ENCODE measurements at regions not wholly inside any gene's neighbourhood (a gene's known extent, or its start where the extent isn't known, plus 50 kb on each side); places are given as distances from the start of the nearest gene placed in this dataset.
"Not testable (repeated sequence)": the region's sequence is repeated elsewhere in the genome, so short reads cannot be mapped to it uniquely, and the experiment has no call there.

DNA sequence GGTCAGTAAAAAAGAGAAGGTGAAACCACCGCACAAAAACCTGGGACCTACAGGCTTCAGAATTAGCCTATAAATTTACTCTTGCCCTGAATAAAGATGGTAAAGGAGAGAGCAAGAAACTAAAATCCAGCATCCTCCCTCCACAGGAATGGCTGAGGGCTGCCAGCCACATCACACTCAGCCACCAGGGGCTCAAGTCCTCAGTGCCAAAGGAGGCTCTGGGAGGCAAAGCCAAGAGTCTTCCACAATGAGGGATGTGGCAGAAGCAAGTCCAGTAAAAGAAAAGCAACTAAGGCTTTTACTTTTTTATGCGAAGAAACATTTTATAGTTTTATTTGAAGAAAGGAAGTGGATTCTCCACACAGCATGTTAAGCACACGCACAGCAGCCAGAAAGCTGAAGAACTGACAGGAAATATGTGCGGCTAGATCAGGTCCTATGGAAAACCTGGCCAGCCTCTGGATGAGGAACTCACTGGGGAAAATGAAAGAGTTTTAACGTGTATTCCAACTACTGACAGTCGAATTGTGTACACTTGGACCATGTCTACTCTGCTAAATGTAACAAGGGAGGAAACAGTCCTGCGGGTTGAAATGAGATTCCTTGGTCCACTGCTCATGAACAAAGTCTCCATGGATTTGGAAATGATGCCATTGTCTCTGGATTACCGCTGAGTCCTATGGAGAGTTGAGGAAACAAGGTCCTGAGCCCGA is 219.4 kb upstream of the SSTR4 start:
- no peak for DNase-seq (ENCODE audit: low read depth in 2 of 2, low spot score in 1 of 2)

DNA sequence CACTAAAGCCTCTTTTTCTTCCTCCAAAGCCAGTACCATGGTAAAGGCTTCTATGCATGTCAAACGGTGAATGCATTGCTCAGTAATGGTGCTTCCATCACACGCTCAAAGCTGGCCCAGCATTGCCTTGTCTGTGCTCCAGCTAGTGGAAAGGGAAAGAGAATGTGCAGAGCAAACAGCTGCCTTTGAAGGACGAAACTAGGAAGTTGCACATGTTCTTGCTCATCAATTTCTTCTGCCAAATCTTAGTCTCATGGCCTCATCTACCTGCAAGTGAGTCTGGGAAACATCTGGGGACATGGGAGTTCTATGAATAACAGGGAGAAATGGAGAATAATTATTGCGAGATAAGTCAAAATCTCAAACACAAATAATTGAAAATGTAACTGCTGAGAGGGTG is 216.5 kb upstream of the SSTR4 start:
- DNase-seq (ENCODE audit: low read depth in 2 of 2, low spot score in 1 of 2), result no peak

DNA sequence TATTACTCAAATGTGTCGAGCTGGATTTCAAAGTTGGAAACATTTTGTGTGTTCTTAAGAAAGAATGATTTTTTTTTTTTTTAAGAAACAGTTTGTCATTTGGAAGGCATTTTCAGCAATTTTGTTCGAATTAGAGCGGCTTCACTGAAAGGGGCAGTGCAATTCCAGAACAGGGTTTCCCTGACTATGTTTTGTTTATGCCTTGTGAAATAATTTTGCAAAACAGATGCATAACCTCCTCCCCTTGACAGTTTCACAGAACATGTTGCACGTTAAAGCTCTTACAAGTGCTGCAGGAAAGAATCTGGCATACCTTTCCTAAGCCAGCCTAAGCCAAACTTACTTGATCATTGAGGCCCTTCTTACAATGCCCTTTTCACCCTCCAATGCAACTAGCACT is 216.0 kb upstream of the SSTR4 start:
- no peak for DNase-seq (ENCODE audit: low read depth in 2 of 2, low spot score in 1 of 2)

DNA sequence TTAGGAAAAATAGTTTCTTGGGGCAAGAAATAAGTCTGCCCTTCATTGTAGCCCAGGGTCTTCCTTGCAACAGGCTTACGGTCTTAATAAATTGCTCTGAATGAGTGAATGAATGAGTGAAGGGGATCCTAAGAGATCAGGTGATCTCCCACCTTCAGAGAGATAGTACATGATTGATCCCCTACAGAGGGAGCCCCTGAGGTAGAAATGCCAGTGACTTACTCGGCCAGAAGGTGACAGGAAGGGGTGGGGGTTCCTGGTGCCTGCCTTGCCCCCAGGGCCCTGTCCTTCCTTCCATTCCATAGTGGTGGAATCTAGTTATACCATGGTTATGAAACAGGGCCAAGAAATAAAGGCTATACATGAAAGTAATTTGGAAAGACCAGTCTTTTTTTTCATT is 215.3 kb upstream of the SSTR4 start:
- DNase-seq (ENCODE audit: low read depth in 2 of 2, low spot score in 1 of 2), result no peak

DNA sequence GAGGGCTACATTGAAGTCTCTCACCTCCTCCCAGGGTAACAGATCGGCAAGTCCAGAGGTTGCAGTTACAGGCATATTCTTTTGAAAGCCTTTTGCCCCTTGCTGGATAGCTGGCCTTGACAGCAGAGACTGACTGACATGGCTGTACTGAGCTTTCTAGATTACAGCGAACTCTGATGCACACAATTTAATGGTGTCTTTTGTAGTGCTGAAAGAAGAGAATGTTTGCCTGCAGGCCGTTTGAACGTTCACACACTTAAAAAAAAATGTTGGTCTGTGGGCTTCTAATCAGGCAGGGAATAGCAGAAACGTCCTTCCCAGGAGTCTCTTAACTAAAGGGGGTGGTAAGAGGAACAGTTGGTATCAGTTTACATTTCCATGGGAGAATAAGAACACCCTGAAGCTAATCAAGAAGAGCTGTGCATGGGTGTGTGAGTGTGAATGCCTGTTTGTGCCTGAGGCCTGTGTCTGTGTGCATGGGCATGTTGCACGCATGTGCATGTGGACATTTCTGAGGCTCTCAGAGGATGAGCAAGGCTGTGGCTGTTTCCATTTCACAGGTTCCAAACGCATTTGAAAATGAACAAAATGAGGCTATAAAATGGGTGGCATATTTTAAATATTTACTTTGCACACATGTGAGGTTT is 213.9 kb upstream of the SSTR4 start:
- no peak for DNase-seq (ENCODE audit: low read depth in 2 of 2, low spot score in 1 of 2)

DNA sequence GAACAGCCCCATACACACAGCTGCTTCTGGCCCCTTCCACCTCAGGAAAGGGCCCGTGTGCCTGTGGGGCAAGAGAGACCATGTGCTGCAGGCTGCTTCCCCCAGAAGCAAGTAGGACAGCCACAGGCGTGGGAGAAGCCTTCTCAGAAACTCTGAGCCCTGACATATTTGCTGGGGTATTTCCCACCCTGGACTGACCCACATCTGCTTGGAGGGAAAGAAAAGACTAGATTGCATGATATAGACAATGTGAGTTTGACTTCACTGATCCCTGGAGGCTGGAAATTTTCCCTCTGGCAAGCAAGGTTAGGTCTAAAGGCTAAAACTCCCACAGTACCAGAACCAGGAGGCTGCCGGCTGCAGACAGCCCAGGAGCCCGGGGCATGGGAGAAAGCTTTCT is 213.3 kb upstream of the SSTR4 start:
- DNase-seq (ENCODE audit: low read depth in 2 of 2, low spot score in 1 of 2), result no peak

DNA sequence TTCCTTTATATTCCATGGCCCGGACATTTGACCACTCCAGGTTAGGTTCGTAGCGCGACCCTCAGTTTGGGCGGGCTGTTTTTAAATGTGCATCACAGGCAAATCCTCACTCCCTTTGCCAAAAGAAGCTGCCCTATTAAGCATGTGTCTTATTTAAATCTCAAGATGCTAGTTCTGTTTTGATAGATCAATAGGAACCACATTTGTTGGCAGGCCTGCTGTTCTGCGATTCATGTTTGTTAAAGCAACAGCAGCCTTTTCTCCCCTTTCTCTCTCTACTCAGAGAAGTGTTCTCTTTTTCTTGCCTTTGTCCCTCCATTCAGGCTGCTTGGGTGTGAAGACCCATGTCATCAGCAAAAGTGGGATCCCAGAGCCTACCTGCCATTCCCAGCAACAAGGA is 212.0 kb upstream of the SSTR4 start:
- DNase-seq (ENCODE audit: low read depth in 2 of 2, low spot score in 1 of 2), result no peak

DNA sequence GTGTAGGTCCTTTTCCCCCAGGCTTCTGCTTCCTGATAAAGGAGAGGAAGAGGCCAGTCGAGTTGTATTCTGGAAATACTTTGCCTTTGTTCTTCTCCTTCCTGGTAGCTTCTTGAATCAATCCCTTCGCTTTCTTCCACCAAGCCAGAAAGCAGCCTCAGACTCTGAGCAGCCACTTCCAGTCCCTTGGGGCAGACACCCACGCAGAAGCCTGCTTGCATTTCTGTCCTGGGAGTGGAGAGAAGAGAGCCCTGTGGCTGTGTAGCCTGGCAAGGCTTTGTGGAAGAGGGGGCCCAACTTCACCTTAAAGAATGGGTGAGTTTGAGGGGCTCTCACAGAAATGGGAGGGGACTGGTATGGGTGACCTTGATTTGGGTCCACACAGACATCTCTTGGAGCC is 211.0 kb upstream of the SSTR4 start:
- no peak for DNase-seq (ENCODE audit: low read depth in 2 of 2, low spot score in 1 of 2)

DNA sequence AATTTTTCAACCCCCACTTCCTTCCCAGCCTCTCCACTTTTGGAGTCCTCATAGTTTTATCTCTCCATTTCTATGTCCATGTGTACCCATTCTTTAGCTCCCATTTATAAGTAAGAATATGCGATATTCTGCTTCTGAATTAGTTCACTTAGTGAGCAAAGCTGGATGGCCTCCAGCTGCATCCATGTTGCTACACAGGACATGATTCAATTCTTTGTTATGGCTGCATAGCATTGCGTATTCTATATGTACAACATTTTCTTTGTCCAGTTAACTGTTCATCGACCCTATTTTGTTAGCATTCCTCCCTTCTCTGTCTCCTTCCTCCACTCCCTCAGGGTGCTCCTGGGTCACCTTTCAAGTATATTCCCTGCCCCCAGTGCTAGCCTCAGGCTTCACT is 210.0 kb upstream of the SSTR4 start:
- DNase-seq (ENCODE audit: low read depth in 2 of 2, low spot score in 1 of 2), result no peak

DNA sequence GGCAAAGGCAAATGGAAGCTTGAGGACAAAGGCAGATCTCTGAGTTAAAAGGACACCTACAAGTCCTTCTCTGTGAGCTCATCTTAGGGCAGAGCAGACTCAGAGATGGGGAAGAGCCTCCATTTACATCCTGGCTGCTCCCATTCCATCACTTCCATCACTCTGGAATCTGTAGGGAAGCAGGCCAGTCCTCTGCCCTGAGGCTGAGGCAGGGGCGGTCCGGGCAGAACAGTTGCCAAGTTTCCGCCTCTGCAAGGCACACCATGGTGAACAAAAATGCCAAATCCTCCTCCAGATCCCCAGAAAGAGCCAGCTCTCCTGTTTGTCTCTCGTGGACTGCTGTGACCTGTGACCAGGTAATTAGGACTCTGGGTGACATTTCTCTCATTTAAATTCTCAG is 209.6 kb upstream of the SSTR4 start:
- no peak for DNase-seq (ENCODE audit: low read depth in 2 of 2, low spot score in 1 of 2)

DNA sequence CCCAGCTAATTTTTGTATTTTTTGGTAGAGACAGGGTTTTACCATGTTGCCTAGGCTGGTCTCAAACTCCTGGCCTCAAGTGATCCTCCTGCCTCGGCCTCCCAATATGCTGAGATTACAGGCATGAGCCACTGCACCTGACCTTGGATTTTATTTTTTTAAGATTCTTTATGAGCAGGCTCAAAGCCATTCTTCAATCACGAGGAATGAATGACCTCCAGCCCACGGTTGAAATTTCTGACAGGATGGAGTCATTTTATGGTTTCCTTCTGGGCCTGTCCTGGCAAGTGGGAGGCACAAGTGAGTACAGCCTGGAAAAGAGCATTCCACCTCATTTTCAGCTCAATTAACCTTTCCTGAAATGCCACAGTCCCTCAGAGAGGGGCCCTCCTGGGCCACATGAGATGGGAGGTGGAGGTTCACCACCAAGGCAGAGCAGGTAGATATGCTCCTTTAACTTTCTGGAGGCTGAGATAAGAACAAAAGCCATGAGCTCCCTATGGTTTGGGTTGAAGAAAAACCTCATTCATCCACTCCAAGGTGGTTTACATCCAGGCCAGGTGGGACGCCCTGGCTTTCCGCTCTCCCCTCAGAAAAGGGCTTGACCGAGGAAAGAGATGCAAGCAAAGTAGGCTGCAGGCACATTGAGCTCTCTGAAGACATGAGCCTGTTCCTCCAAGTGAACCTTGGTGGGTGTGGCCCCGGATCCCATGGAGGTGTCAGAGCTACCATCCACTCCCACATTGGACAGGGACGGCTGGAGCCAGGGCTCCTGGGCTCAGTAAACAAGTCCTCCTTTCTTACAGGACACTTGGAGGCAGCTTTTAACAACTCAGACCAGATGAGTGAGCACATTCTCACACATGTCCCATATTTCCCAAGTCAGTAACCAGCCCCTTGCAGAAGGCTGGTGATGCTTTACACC is 208.5 kb upstream of the SSTR4 start:
- no peak for DNase-seq (ENCODE audit: low read depth in 2 of 2, low spot score in 1 of 2)

DNA sequence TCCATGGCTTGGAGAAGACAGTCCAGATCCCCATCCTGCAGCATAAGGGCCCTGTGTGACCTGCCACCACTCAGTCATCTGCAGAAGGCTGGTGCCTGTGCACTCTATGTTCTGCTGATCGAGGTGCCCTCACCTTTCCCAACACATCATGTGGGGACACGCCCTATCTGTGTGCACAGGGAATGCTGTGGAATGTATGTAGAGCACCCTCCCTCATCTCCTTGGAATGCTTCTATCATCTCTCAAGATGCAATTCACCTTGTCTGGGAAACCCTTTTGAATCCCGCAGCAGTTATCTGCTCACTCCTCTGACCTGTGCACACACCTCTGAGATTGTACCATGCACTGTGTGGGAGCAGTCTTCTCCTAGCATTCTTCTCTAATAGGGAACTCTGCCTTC is 207.2 kb upstream of the SSTR4 start:
- DNase-seq (ENCODE audit: low read depth in 2 of 2, low spot score in 1 of 2), result no peak

DNA sequence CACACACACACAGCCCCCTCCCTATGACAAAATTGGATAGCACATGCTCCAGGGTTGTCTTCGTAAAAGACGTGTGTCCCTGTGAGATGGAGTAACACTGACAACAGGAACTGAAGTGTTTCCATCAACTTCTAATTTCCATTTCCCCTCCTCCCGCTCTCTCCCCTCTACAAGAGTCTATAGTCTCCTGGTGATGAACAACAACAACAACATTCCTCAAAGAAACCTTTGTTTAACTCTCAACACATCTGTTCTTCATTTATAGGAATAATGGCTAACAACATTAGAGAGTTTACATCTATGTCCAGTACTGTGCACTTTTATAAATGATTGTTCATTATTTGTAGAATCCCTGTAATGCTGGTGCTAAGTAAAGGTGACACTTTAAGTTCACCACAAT is 205.8 kb upstream of the SSTR4 start:
- no peak for DNase-seq (ENCODE audit: low read depth in 2 of 2, low spot score in 1 of 2)

DNA sequence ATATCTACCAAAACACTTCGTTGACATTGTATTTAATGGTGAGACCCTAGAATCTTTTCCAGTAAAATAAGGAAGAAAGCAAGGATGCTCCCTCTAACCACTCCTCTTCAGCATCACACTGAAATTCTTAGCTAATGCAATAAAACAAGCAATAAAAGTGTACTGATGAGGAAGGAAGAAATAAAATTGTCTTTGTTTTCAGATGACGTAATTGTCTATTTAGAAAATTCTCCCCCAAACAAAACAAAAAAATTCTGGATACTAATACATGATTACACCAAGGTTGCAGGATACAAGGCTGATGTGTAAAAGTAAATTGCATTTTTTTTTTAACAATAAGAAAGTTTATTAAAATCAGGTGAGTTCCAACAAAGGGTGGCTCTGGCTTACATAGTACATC is 205.0 kb upstream of the SSTR4 start:
- no peak for DNase-seq (ENCODE audit: low read depth in 2 of 2, low spot score in 1 of 2)

DNA sequence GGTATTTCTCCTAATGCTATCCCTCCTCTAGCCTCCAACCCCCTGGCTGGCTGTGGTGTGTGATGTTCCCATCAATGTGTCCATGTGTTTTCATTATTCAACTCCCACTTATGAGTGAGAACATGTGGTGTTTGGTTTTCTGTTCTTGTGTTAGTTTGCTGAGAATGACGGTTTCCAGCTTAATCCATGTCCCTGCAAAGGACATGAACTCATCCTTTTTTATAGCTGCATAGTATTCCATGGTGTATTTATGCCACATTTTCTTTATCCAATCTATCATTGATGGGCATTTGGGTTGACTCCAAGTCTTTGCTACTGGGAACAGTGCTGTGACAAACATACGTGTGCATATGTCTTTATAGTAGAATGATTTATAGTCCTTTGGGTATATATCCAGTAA is 204.4 kb upstream of the SSTR4 start:
- DNase-seq (ENCODE audit: low read depth in 2 of 2, low spot score in 1 of 2), result not testable (repeated sequence)

DNA sequence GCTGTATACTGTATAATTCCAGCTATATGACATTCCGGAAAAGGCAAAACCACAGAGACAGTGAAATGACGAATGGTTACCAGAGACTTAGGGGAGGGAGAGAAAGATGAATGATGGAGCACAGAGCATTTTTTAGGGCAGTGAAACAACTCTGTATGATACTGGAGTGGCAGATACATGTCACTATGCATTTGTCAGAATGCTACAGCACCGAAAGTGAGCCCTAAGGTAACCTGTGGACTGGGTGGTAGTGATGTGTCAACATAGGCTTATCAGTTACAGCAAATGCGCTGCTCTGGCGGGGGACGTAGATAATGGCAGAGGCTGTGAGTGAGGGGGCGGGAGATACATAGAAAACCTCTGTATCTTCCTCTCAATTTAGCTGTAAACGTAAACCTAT is 201.3 kb upstream of the SSTR4 start:
- DNase-seq (ENCODE audit: low read depth in 2 of 2, low spot score in 1 of 2), result no peak

DNA sequence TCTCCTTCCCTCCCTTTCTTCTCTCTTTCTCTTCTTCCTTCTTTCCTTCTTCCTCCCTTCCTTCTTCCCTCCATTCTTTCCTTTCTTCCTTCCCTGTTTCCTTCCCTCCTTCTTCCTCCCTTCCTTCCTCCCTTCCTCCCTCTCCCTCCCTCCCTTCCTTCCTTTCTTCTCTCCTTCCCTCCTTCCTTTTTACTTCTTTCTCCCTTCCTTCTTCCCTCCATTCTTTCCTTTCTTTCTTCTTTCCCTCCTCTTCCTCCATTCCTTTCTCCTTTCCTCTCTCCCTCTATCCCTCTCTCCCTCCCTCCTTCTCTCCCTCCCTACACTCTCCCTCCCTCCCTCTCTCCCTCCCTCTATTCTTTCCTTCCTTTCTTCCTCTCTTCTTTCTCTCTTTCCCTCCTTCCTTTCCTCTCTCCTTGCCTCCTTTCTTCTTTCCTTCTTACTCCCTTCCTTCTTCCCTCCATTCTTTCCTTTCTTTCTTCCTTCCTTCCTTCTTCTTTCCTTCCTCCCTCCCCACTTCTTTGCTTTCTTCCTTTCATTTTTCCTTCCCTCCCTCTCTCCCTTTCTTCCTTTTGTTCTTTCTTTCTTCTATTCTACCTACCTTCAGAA is 200.4 kb upstream of the SSTR4 start:
- DNase-seq (ENCODE audit: low read depth in 2 of 2, low spot score in 1 of 2), result no peak

DNA sequence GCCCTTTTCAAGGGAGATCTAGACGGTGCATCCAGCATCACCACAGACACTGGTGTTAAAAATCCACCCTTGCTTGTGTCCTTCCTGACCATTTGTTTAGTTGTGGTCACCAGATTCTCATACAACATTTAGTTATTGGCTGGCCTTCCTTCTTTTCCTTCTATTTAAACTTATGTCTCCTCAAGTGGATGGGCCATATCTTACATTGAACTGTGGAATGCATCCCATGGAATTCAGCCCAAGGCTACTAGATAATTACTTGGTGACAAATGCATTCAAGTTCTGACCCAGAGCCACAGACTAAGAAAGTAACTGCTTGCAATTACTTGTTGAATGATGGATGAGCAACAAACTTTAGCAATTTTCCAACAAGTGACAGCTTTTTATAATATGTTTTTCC is 198.9 kb upstream of the SSTR4 start:
- DNase-seq (ENCODE audit: low read depth in 2 of 2, low spot score in 1 of 2), result no peak

DNA sequence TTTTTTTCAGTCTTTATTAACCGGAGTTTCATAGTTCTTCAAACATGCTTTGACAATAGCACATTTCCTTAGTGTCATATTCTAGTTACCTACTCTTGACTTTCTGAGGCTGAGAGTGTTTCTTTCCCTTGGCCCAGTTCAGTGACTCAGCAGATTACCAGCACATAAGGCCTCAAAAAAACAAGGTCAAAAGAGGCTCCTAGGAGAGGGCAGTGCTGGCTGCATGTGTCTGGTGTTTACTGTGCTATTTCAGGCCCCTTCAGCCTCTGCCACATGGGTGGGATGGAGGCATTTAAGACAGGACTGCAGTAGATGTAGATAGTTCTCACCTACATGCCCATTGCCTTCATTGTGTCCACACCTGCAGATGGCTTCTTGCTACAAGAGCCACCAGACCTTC is 198.2 kb upstream of the SSTR4 start:
- DNase-seq (ENCODE audit: low read depth in 2 of 2, low spot score in 1 of 2), result no peak

DNA sequence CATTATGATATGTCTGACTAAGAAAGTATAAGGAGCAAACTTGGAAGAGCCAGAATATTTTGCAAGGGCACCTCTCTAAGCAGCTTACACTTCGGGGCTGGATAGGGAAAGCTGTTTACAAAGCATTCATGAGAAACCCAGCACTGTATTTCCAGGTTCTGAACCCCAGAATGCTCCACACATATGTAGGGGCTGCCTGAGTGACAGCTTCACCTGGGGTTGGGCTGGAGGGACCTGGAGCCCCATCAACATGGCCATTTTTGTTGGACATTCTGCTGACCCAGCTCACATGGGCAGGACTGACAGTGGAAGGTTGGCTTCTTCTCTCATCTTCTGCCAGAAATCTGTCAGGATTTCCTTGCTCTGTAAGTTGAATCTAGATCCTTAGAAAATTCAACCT is 197.1 kb upstream of the SSTR4 start:
- DNase-seq (ENCODE audit: low read depth in 2 of 2, low spot score in 1 of 2), result no peak

DNA sequence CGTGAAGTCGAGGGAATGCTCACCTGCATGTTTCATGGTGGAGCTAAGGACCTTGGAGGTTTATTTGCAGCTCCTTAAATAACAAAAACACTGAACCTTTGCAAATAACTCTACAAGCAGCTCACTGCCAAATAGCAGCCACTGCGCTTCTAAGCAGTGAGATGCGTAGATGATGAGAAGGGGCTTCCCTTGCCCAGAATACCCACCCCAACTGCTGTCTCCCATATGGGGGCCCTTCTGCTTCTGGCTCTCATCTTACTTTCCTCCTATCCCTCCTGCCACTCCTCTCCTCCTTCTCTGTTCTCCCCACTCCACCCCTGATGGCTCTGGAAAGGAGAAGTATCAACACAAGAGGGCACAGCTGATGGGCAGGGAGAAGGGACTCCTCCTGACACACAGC is 193.3 kb upstream of the SSTR4 start:
- no peak for DNase-seq (ENCODE audit: low read depth in 2 of 2, low spot score in 1 of 2)

DNA sequence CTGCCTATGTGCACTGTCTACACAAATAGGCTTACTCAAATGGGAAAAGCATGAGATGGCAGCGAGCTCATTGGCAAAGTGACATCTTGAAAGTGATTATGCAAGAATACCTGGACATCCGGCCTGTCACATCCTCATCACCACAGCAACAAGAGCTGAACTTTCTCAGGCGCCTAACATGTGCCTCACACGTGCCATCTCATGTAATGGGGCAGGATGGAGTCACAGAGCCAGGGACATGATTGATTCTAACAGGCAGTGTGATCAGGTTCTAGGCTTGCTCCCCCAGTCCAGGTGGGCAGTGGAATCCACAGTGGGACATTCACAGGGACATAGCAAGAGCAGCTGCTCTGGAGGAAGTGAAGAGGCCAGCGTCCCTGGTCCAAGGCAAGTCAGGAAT is 192.3 kb upstream of the SSTR4 start:
- DNase-seq (ENCODE audit: low read depth in 2 of 2, low spot score in 1 of 2), result no peak

Measured in stimulated activated CD8-positive, alpha-beta memory T cell treated with anti-CD3 and anti-CD28 coated beads, Interleukin-4, amount 100 ng/mL, for 1 hour (primary cell).